ENCODE measurements at regions not wholly inside any gene's neighbourhood (a gene's known extent, or its start where the extent isn't known, plus 50 kb on each side); places are given as distances from the start of the nearest gene placed in this dataset.

DNA sequence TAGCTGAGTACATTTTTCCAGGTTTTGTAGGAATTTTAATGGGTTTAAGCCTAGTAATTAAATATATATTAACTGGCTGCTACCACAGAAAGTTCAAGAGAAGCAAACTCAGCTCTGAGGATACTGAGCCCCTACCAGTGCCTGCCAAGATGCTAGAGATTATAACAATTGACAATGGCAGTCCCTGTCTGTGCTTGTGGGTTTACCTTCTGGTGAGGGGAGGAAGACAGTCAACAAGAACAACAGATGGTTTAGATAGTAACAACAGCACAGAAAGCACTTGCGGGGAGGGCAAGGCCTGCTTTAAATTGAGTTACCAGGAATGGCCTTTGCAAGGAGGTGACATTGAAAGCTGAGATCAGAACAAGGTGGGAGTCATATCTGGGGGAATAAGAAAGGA is 56.6 kb upstream of the ARHGEF3 start:
- Histone ChIP-seq H3K9me3 (no peaks in the 10 kb centered on the region), H3K36me3 (no peaks in the 10 kb centered on the region), H3K4me1 (peaks cover 3% of the 10 kb centered on the region; the same call in 1 of the 2 replicates), H3K4me3 (ENCODE audit: low read depth, low read length) (no peak overlapping the region), H3K27me3 (no peaks in the 10 kb centered on the region)
- TF ChIP-seq, protein P1, sequence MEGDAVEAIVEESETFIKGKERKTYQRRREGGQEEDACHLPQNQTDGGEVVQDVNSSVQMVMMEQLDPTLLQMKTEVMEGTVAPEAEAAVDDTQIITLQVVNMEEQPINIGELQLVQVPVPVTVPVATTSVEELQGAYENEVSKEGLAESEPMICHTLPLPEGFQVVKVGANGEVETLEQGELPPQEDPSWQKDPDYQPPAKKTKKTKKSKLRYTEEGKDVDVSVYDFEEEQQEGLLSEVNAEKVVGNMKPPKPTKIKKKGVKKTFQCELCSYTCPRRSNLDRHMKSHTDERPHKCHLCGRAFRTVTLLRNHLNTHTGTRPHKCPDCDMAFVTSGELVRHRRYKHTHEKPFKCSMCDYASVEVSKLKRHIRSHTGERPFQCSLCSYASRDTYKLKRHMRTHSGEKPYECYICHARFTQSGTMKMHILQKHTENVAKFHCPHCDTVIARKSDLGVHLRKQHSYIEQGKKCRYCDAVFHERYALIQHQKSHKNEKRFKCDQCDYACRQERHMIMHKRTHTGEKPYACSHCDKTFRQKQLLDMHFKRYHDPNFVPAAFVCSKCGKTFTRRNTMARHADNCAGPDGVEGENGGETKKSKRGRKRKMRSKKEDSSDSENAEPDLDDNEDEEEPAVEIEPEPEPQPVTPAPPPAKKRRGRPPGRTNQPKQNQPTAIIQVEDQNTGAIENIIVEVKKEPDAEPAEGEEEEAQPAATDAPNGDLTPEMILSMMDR (IDR thresholded peaks at IDR 0.05; ENCODE audit: low read depth, low read length), result no peak
- peak; percentile 9 for DNase-seq

DNA sequence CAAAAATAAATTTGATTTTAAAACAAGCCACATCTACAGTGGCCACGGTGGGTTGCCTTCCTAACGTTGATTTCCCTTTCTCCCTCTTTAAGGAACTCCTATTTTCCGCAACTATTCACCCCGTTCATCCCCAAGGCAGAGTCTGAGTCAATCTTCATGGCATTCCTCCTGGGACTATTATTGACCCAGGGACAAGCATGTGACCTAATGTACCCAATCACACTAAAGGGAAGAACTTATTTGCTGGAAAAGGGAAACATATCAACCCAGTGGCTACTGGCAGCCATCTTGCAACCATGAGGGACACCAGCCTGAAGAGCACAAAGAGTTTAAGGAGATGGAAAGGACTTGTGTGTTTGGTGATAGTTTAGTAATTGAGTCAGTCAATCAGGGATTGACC is 55.4 kb upstream of the ARHGEF3 start:
- no peaks in the 10 kb centered on the region for H3K27me3 ChIP-seq
- H3K4me1 ChIP-seq, result peaks cover 3% of the 10 kb centered on the region; the same call in 1 of the 2 replicates
- TF ChIP-seq, protein P1 (IDR thresholded peaks at IDR 0.05; ENCODE audit: low read depth, low read length), result no peak
- no peak for DNase-seq
- H3K9me3 ChIP-seq, result no peaks in the 10 kb centered on the region
- H3K36me3 ChIP-seq, result no peaks in the 10 kb centered on the region
- no peak overlapping the region for H3K4me3 ChIP-seq (ENCODE audit: low read depth, low read length)

GRCh38 chr3:56856752-56857151 is 55.0 kb upstream of the ARHGEF3 start:
- Histone ChIP-seq H3K36me3 (no peaks in the 10 kb centered on the region), H3K27me3 (no peaks in the 10 kb centered on the region), H3K4me1 (peaks cover 3% of the 10 kb centered on the region; the same call in 1 of the 2 replicates), H3K4me3 (ENCODE audit: low read depth, low read length) (no peak overlapping the region), H3K9me3 (no peaks in the 10 kb centered on the region)
- DNase-seq, result no peak
- TF ChIP-seq, protein P1 (IDR thresholded peaks at IDR 0.05; ENCODE audit: low read depth, low read length), result no peak

DNA sequence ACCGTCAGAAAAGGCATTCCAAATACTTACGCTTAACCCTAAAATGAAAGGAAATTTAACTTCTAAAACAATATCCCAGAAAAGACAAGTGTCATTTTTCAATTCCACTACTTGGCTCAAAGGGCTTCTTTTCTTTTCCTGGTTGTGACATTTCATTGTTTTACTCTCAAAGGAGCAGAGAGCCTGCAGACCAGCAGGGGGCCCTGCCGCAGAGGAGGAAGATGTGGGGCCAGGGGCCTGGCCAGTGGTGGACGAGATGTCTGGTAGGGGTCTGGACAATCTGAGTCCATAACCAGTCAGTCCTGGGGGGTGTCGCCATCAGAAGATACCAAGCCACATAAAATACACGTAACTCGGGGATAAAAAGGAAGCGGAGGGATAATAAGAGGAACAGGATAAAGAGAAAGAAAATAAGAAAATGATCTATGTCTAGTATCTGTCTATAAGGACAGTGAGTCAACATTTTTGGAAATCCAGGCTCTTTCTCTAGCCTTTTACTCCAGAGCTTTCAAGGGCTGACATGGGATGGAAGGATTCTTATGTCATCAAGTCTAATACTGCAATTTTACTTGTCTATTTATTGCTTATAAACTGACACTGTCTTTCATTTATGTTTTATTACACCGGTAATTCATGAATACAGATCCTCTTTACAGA is 54.2 kb upstream of the ARHGEF3 start:
- DNase-seq, result peak; percentile 59
- H3K9me3 ChIP-seq, result no peaks in the 10 kb centered on the region

GRCh38 chr3:56854856-56855611 is 53.3 kb upstream of the ARHGEF3 start:
- no peak for DNase-seq
- Histone ChIP-seq H3K36me3 (no peaks in the 10 kb centered on the region), H3K4me3 (ENCODE audit: low read depth, low read length) (no peak overlapping the region), H3K27me3 (no peaks in the 10 kb centered on the region), H3K4me1 (peaks cover 3% of the 10 kb centered on the region; the same call in 1 of the 2 replicates), H3K9me3 (no peaks in the 10 kb centered on the region)
- TF ChIP-seq, protein P1 (IDR thresholded peaks at IDR 0.05; ENCODE audit: low read depth, low read length), result no peak

More for the DNA sequence above, 54.2 kb upstream of the ARHGEF3 start:
- no peak overlapping the region for H3K4me3 ChIP-seq (ENCODE audit: low read depth, low read length)
- TF ChIP-seq, protein P1 (IDR thresholded peaks at IDR 0.05; ENCODE audit: low read depth, low read length), result peak; percentile 78
- H3K27me3 ChIP-seq, result no peaks in the 10 kb centered on the region
- H3K36me3 ChIP-seq, result no peaks in the 10 kb centered on the region
- peaks cover 3% of the 10 kb centered on the region; the same call in 1 of the 2 replicates for H3K4me1 ChIP-seq
